H1 (cell line): ENCODE measurements at regions not wholly inside any gene's neighbourhood (a gene's known extent, or its start where the extent isn't known, plus 50 kb on each side); places are given as distances from the start of the nearest gene placed in this dataset.

Experiments used
- CHD7 ChIP-seq: fragments of 300-600 bp; sonication (generic); IDR thresholded peaks from 2 replicates; pipeline ENCODE4 v1.7.1; 2012; ENCODE audit warnings: low read length, moderate library complexity, mild to moderate bottlenecking, inconsistent platforms; ENCODE audit not compliant: insufficient replicate concordance
- FOSL1 ChIP-seq: IDR thresholded peaks from 2 replicates; pipeline ENCODE4 v1.6.1; 2011; ENCODE audit warnings: mild to moderate bottlenecking, low read depth, low read length, moderate library complexity; ENCODE audit not compliant: insufficient read depth
- RFX5 ChIP-seq: IDR thresholded peaks from 2 replicates; pipeline ENCODE4 v1.6.1; 2011; ENCODE audit warnings: low read depth, low read length, improper control_type of control experiment, borderline replicate concordance
- RNF2 ChIP-seq: fragments of 200-900, 300-1000 bp; sonication (generic); IDR thresholded peaks from 2 replicates; pipeline ENCODE4 v1.7.1; 2016; ENCODE audit warnings: borderline replicate concordance, low read depth, mild to moderate bottlenecking, antibody characterized with exemption, low read length; ENCODE audit not compliant: poor library complexity, severe bottlenecking; ENCODE audit errors: missing control alignments
- SP4 ChIP-seq: IDR thresholded peaks from 2 replicates; pipeline ENCODE4 v1.6.1; 2012; ENCODE audit warnings: low read length, inconsistent platforms
- SRF ChIP-seq: IDR thresholded peaks from 2 replicates; pipeline ENCODE4 v1.6.1; 2011; ENCODE audit warnings: mild to moderate bottlenecking, low read depth, low read length, moderate library complexity
- TAF1 ChIP-seq: IDR thresholded peaks from 2 replicates; pipeline ENCODE4 v1.6.1; 2011; ENCODE audit warnings: mild to moderate bottlenecking, low read depth, low read length
- TEAD4 ChIP-seq: IDR thresholded peaks from 2 replicates; pipeline ENCODE4 v1.6.1; 2012; ENCODE audit warnings: low read depth, low read length, inconsistent platforms, mixed read lengths

- TF ChIP-seq CHD7 (no peak), RFX5 (no peak), SRF (no peak), SP4 (no peak), TEAD4 (no peak), TAF1 (no peak), RNF2 (no peak), FOSL1 (no peak)
These were observed 420.9 kb downstream of the COL11A1 start (continued) for GRCh38 chr1:102687383-102687782.
